ENCODE measurements at regions not wholly inside any gene's neighbourhood (a gene's known extent, or its start where the extent isn't known, plus 50 kb on each side); places are given as distances from the start of the nearest gene placed in this dataset.

DNA sequence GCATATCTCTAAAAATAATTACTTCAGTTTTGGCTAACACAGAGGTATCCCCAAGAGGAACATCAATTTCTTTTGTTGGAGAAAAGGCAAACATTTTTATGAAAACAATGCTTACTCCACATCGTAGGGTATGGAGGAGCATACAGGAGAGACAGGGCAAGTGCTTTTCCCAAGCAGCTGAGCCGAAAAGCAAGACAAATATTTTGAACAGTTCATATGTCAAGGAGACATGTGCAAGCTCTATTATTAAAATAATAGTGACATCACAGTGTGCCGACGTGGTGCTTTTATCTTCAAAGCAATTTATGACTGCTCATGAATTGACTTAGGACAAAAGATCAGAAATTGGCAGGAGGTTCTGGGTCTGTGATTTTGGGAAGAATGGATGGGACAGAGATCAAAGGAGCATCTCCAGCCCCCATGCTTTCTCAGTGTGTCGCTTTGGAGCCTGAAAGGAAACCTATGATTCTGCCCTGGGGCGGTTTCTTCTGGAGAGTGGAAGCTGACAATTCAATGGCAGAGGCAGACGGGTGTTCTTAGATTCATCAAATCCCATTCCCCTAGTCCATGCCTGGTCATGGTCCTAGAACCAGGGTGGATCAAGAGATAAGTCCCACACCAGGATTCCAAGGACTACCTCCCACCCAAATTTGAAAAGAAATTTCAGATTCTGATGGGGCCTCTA lies 97.1 kb downstream of the JCAD start:
- H3K9me3 ChIP-seq (ENCODE audit: insufficient read depth, low read length, severe bottlenecking) = no peaks in the 10 kb centered on the region
- no peaks in the 10 kb centered on the region for H4K20me1 ChIP-seq (ENCODE audit: insufficient read depth, low read length)
- TF ChIP-seq, protein P1, sequence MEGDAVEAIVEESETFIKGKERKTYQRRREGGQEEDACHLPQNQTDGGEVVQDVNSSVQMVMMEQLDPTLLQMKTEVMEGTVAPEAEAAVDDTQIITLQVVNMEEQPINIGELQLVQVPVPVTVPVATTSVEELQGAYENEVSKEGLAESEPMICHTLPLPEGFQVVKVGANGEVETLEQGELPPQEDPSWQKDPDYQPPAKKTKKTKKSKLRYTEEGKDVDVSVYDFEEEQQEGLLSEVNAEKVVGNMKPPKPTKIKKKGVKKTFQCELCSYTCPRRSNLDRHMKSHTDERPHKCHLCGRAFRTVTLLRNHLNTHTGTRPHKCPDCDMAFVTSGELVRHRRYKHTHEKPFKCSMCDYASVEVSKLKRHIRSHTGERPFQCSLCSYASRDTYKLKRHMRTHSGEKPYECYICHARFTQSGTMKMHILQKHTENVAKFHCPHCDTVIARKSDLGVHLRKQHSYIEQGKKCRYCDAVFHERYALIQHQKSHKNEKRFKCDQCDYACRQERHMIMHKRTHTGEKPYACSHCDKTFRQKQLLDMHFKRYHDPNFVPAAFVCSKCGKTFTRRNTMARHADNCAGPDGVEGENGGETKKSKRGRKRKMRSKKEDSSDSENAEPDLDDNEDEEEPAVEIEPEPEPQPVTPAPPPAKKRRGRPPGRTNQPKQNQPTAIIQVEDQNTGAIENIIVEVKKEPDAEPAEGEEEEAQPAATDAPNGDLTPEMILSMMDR (IDR thresholded peaks at IDR 0.05; ENCODE audit: borderline replicate concordance, extremely low read depth, low read length, poor library complexity, severe bottlenecking) = no peak
- no peak for TF ChIP-seq EZH2 (IDR thresholded peaks at IDR 0.05; ENCODE audit: borderline replicate concordance, low read depth, low read length, severe bottlenecking)
- no peak overlapping the region for H2AFZ ChIP-seq (ENCODE audit: low read depth, low read length)
- no peak overlapping the region for H3K4me3 ChIP-seq (ENCODE audit: low read depth in 1 of 2, low read length in 2 of 2)
- DNase-seq (no peak), ATAC-seq (ENCODE audit: insufficient read depth, low read depth) (no peak)
- H3K36me3 ChIP-seq (ENCODE audit: insufficient read depth, low read length) = no peaks in the 10 kb centered on the region
- H3K27me3 ChIP-seq (ENCODE audit: insufficient read depth, low read length, poor library complexity) = no peaks in the 10 kb centered on the region
- H3K27ac ChIP-seq (ENCODE audit: low read length) = no peak overlapping the region
- no peak overlapping the region for H3K4me2 ChIP-seq (ENCODE audit: insufficient read depth, low read length)
- H3K79me2 ChIP-seq (ENCODE audit: insufficient read depth, low read length) = no peaks in the 10 kb centered on the region
- H3K9ac ChIP-seq (ENCODE audit: low read depth, low read length) = no peak overlapping the region
- H3K4me1 ChIP-seq (ENCODE audit: insufficient read depth, low read length) = no peaks in the 10 kb centered on the region

DNA sequence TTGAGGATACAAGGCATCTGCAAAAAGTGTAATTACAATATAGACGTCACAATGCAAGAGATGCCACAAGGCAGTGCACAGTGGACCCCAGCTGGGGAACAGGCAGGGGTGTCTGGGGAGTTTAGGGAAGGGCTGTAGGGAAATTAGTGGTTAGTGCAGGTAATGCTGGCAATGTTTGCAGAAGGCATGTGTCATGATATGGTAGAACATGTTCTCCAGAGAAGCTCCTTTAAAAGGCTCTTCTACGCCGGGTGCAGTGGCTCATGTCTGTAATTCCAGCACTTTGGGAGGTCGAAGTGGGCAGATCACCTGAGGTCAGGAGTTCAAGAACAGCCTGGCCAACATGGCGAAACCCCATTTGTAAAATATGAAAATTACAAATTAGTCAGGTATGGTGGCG lies 98.0 kb downstream of the JCAD start:
- Histone ChIP-seq H3K36me3 (ENCODE audit: insufficient read depth, low read length) (no peaks in the 10 kb centered on the region), H4K20me1 (ENCODE audit: insufficient read depth, low read length) (no peaks in the 10 kb centered on the region), H3K9ac (ENCODE audit: low read depth, low read length) (no peak overlapping the region), H3K4me2 (ENCODE audit: insufficient read depth, low read length) (no peak overlapping the region), H3K79me2 (ENCODE audit: insufficient read depth, low read length) (no peaks in the 10 kb centered on the region), H3K4me3 (ENCODE audit: low read depth in 1 of 2, low read length in 2 of 2) (no peak overlapping the region), H3K9me3 (ENCODE audit: insufficient read depth, low read length, severe bottlenecking) (peaks cover 3% of the 10 kb centered on the region), H2AFZ (ENCODE audit: low read depth, low read length) (no peak overlapping the region), H3K27ac (ENCODE audit: low read length) (no peak overlapping the region), H3K27me3 (ENCODE audit: insufficient read depth, low read length, poor library complexity) (no peaks in the 10 kb centered on the region), H3K4me1 (ENCODE audit: insufficient read depth, low read length) (no peaks in the 10 kb centered on the region)
- ATAC-seq (ENCODE audit: insufficient read depth, low read depth) (no peak), DNase-seq (no peak)
- TF ChIP-seq, protein P1 (IDR thresholded peaks at IDR 0.05; ENCODE audit: borderline replicate concordance, extremely low read depth, low read length, poor library complexity, severe bottlenecking) = no peak
- no peak for TF ChIP-seq EZH2 (IDR thresholded peaks at IDR 0.05; ENCODE audit: borderline replicate concordance, low read depth, low read length, severe bottlenecking)

DNA sequence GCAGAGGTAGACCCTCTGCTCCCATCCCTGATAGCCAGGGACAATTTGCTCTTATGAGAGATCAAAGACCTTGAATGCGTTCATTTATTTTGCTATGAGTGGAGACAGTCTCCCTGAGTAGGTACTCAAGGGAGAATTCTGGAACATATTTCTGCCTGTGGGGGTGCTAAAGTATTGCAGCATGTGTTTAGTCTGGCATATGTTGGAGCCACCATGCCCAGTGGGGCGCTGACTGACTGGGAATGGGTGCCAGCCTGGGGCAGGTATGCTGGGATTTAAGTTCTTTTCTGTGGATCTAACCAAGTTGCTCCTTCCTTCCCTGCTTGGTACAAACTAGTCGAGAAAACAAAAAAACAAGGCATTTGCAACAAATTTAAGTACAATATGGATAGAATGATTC lies 99.1 kb downstream of the JCAD start:
- no peaks in the 10 kb centered on the region for H4K20me1 ChIP-seq (ENCODE audit: insufficient read depth, low read length)
- H3K36me3 ChIP-seq (ENCODE audit: insufficient read depth, low read length) = no peaks in the 10 kb centered on the region
- H3K4me1 ChIP-seq (ENCODE audit: insufficient read depth, low read length) = no peaks in the 10 kb centered on the region
- H2AFZ ChIP-seq (ENCODE audit: low read depth, low read length) = no peak overlapping the region
- no peaks in the 10 kb centered on the region for H3K79me2 ChIP-seq (ENCODE audit: insufficient read depth, low read length)
- no peak overlapping the region for H3K9ac ChIP-seq (ENCODE audit: low read depth, low read length)
- H3K27ac ChIP-seq (ENCODE audit: low read length) = no peak overlapping the region
- H3K9me3 ChIP-seq (ENCODE audit: insufficient read depth, low read length, severe bottlenecking) = peaks cover 5% of the 10 kb centered on the region
- TF ChIP-seq, protein P1 (IDR thresholded peaks at IDR 0.05; ENCODE audit: borderline replicate concordance, extremely low read depth, low read length, poor library complexity, severe bottlenecking) = no peak
- TF ChIP-seq EZH2 (IDR thresholded peaks at IDR 0.05; ENCODE audit: borderline replicate concordance, low read depth, low read length, severe bottlenecking) = no peak
- H3K4me2 ChIP-seq (ENCODE audit: insufficient read depth, low read length) = no peak overlapping the region
- no peak overlapping the region for H3K4me3 ChIP-seq (ENCODE audit: low read depth in 1 of 2, low read length in 2 of 2)
- no peaks in the 10 kb centered on the region for H3K27me3 ChIP-seq (ENCODE audit: insufficient read depth, low read length, poor library complexity)
- no peak for DNase-seq
- no peak for ATAC-seq (ENCODE audit: insufficient read depth, low read depth)

All from DND-41 (cell line).